ENCODE measurements at regions not wholly inside any gene's neighbourhood (a gene's known extent, or its start where the extent isn't known, plus 50 kb on each side); places are given as distances from the start of the nearest gene placed in this dataset.

DNA sequence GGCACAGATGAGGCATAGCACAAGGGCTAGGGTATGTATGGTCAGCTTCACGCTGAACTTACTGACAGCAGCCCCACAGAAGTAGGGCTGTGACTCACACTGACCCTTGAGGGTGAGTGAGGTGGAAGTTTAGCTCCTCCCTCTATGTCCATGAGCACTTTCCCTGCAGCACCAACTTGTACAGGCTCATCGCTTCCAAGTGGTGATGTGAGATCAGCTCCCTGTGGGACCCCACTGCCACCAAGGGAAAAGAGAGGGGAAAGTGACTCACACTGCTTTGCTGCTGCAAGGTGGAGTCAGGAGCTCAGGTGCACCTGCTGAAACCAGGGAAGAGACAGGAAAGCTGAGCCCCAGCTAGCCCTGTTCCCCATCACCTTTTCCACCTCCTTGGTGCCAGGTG, 91.5 kb downstream of the TEX51 start:
- no peak for DNase-seq (ENCODE audit: low read depth in 4 of 4, low spot score in 1 of 4)

DNA sequence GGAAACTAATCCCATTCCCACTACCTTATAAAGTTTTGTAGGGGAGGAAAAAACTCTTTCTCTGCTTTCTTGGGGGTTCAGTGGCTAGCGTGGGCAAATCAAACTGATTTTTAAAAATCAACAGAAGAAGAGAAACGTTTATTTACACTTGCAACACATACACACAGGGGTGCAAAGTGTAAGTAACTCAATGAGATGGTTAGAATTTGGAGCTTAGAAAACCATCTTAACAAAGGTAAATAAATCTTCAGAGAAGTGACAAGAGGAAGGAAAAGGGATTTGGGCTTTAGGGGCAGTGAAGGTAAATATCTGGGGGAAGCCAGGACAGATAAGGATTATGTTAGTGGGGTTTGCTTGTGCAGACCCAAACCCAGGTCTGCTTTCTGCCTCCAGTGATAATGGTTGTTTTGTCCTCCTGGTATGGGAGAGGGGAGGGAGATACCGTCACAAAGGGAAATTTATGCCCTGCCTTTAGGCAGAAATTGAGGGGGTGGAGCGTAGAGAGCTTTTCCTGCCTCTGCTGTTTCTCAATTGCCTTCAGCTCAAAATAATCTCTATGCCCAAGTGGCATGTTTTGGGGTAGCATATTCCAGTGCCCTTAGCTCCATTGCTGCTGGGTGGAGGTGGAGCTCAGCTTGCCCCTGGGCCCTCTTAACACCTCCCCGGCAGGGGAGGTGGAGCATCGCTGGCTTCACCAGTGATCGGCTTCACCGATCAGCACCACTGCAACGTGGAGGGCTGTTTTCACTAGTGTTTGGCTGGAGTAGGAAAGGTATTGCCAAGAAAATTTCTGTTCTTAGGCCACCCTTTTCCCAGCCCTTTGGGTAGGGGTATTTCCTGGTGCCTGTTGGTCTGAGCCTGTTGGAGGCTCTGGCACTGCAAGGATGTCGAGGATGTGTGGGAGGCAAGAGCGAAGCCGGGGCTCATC, 92.2 kb downstream of the TEX51 start:
- DNase-seq (ENCODE audit: low read depth in 4 of 4, low spot score in 1 of 4): no peak

DNA sequence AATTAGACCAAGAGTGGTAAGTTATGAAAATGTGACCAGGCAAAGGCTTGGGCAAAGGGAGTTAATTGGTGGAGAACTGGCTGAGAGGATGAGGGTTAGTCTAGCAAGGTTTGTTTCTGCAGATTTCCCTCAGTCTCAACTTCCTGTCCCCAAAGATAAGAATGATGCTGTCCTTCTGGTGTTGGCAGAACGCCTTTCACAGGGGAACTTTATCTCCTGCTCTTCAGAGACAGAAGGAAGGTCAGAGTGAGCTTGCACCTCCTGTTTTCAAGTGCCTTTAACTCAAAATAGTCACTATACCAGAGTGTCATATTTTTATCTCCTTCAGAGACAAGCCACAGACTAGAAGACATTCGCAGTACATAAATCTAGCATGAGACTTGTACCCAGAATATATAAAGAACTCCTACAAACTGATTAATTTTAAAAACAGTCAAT, 95.7 kb downstream of the TEX51 start:
- no peak for DNase-seq (ENCODE audit: low read depth in 4 of 4, low spot score in 1 of 4)

DNA sequence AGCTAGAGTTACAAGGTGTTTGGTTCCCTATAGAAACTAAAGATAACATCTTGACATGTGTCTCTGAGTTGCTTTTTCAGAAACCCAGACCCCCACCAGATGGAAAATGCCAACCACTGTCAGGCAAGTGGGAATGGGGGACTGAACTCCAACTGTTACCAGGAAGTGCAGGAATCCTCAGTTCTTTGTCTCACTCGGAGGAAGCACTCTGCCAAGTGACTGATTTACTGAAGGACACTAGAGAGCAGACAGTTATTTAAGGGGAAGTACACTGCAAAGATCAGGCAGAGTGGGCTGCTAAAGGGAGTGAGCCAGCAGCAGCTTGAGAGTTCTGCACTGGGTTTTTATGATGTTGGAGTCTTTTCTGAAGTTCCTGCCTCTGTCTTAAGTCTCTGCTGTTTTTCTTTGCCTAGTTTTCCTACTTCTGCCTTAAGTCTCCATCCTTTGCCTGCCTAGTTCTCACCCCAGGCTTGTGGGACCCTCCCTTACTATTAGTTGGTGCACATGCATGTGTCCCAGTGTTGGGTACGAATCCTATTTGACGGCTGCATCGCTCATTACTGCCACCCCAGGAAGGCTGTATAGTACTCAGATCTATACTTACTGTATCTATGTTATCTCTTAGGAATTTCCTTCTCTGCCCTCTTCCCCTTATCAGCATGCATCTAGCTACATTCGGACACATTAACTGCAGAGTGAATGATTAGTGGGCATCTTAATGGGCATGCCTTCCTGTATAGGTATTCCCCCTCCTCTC, 97.1 kb downstream of the TEX51 start:
- DNase-seq (ENCODE audit: low read depth in 4 of 4, low spot score in 1 of 4): no peak

DNA sequence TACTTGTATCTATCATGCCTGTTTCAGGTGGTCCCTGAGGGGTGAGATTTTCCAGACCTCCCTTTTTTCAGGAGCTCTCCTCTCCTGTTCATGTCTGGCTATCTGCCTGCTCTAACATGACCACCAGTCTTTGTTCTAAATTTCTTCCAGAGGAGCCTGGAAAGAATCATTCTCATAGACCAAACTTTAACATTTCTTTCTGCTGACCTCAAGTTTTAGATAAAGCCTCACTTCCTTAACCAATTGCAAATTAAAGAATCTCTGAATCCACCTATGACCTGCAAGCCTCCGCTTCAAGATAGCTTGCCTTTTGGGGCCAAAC, 97.6 kb downstream of the TEX51 start:
- DNase-seq (ENCODE audit: low read depth in 4 of 4, low spot score in 1 of 4): no peak

Data from stimulated activated CD4-positive, alpha-beta T cell treated with anti-CD3 and anti-CD28 coated beads, Interleukin-1b, Interleukin-23, amount 100 ng/mL, for 24 hours (primary cell).